Heart left ventricle (tissue), 13 donors: ENCODE measurements at regions not wholly inside any gene's neighbourhood (a gene's known extent, or its start where the extent isn't known, plus 50 kb on each side); places are given as distances from the start of the nearest gene placed in this dataset.

ENCODE experiments used
- POLR2A ChIP-seq, 2 donors: fragments of 450-650 bp; IDR thresholded peaks; one replicate each; pipeline ENCODE4 v1.6.1; 2017; ENCODE audit warnings: antibody characterized with exemption in 2 of 2, mild to moderate bottlenecking in 2 of 2, moderate library complexity in 2 of 2
- TF ChIP-seq, protein P1 (sequence below), 12 donors: fragments of 200-600 bp; sonication (generic) in 4 of 12; IDR thresholded peaks; one replicate each; pipeline versions ENCODE4 v1.5.0 to v1.8.0; 2018 to 2022; ENCODE audit warnings: antibody characterized with exemption in 12 of 12, mild to moderate bottlenecking in 5 of 12
- donor health status: ischemic (EF 13 %, LVEDD 7.1; RV severe dilation, severe dysfunction).
- donor health status: DM: no; HTN: yes; CAD: no.
- donor health status: DM: no; HTN: no; CAD: no.
- donor health status: ischemic (EF 25% LVEDD 6.9; RV normal size, moderate dysfunction).
- donor health status: ischemic (EF 25% LVEDD 5.7; RV mildly dilated, moderate dysfunction).
- donor health status: ischemic (EF 35%, LVEDD 5.7; RV mildly dilated, moderate dysfunction).
- donor health status: nonischemic (EF 11% LVEDD 7.7; RV severe dilation, severe dysfunction).
- donor health status: DM: yes; HTN: yes; CAD: no.
- donor health status: PGD.
- donor health status: ischemic (EF 29% LVEDD 5.4; RV normal size, mild dysfunction).
- donor health status: nonischemic (EF 23%, LVEDD 6.1; RV moderate dilation, normal function).

DNA sequence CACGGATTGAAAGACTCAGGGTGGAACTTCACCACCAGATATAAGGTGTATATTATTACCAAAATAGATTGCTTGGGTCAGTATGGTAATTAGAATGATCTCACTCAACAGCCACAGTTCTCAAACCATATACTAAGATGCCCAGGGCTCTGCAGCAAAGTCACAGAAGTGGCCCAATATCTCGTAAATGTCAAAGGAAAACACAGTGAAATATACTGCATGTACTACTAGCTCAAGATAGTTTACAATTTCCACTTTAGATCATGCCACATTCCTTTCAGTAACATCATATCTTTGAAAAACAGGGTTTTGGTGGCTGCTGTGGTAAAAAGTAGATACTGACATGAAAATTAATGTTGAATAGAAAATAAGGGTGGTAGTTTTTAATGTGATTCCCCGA lies 180.3 kb upstream of the ATP1B1 start:
- TF ChIP-seq, protein P1, sequence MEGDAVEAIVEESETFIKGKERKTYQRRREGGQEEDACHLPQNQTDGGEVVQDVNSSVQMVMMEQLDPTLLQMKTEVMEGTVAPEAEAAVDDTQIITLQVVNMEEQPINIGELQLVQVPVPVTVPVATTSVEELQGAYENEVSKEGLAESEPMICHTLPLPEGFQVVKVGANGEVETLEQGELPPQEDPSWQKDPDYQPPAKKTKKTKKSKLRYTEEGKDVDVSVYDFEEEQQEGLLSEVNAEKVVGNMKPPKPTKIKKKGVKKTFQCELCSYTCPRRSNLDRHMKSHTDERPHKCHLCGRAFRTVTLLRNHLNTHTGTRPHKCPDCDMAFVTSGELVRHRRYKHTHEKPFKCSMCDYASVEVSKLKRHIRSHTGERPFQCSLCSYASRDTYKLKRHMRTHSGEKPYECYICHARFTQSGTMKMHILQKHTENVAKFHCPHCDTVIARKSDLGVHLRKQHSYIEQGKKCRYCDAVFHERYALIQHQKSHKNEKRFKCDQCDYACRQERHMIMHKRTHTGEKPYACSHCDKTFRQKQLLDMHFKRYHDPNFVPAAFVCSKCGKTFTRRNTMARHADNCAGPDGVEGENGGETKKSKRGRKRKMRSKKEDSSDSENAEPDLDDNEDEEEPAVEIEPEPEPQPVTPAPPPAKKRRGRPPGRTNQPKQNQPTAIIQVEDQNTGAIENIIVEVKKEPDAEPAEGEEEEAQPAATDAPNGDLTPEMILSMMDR (IDR thresholded peaks at IDR 0.05), result no peak
- no peak for TF ChIP-seq POLR2A (IDR thresholded peaks at IDR 0.05)
